ENCODE measurements at regions not wholly inside any gene's neighbourhood (a gene's known extent, or its start where the extent isn't known, plus 50 kb on each side); places are given as distances from the start of the nearest gene placed in this dataset.
A peak's percentile ranks its signal among the peaks of the same experiment; 100 is the strongest.

DNA sequence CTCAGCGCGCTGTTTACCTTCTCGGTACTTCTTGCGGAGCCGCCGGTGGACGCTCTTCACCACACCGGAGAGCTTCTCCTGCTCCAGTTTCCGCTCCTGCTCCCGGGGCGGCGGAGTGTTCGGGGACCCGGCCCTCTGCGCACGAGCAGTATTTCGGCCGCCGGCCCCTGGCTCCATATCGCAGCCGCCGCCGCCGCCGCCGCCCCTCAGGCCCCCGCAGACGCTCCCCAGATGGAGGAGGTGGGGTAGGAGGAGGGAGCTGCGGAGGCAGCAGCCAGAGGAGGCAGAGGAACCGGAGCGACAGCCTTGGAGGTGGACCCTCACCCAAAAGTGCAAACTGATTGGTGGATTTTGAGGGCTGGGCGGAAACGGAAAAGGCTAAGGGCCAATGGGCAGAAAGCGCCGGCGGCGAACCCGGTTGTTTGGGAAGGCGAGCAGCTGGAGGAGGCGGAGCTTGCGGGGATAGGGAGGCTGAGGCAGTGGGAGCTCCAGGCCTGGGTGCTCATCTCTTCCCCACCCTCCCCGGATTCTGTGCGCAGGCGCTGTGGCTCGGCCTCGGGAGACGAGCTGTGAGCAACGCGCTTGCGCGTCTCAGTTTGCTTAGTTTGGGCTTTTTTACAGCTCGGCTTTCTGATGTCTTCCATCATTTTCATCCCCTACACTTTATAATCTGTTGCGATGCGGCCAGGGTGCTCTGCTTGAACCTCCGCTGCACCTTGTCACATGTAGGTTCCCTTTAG, 146.9 kb downstream of the GPR85 start:
- Histone ChIP-seq H3K4me3 (peak overlapping the region; percentile 55), H3K79me2 (replicated peaks; ENCODE audit: insufficient read depth) (peaks cover 42% of the 10 kb centered on the region), H3K27ac (ENCODE audit: low read depth) (peak overlapping the region; percentile 89), H3K4me1 (ENCODE audit: insufficient read depth) (peaks cover 7% of the 10 kb centered on the region; the same call in 1 of the 2 replicates), H2AFZ (peak overlapping the region; percentile 88), H3K9me2 (ENCODE audit: insufficient read depth) (no peaks in the 10 kb centered on the region), H3F3A (replicated peaks; ENCODE audit: low read depth) (no peaks in the 10 kb centered on the region), H4K20me1 (replicated peaks; ENCODE audit: insufficient read depth) (peaks cover 3% of the 10 kb centered on the region; the same call in 1 of the 2 replicates), H3K4me2 (peak overlapping the region; percentile 94), H3K36me3 (ENCODE audit: insufficient read depth) (no peaks in the 10 kb centered on the region), H3K27me3 (ENCODE audit: insufficient read depth) (no peaks in the 10 kb centered on the region)
- ATAC-seq: peak; percentile 93
- DNase-seq (ENCODE audit: low spot score): peak; percentile 99
- Mint-ChIP-seq H3K9me3 (no peaks in the 10 kb centered on the region), H3K4me3 (peak overlapping the region; percentile 92), H3K27ac (peak overlapping the region; percentile 99), H3K4me1 (peaks cover 18% of the 10 kb centered on the region), H3K36me3 (ENCODE audit: low read depth) (no peaks in the 10 kb centered on the region), H3K27me3 (ENCODE audit: insufficient read depth, low read depth, poor library complexity) (peaks cover 4% of the 10 kb centered on the region)
- peak; percentile 83 for TF ChIP-seq POLR2AphosphoS5 (IDR thresholded peaks at IDR 0.05; ENCODE audit: low read depth)
- TF ChIP-seq, protein P1, sequence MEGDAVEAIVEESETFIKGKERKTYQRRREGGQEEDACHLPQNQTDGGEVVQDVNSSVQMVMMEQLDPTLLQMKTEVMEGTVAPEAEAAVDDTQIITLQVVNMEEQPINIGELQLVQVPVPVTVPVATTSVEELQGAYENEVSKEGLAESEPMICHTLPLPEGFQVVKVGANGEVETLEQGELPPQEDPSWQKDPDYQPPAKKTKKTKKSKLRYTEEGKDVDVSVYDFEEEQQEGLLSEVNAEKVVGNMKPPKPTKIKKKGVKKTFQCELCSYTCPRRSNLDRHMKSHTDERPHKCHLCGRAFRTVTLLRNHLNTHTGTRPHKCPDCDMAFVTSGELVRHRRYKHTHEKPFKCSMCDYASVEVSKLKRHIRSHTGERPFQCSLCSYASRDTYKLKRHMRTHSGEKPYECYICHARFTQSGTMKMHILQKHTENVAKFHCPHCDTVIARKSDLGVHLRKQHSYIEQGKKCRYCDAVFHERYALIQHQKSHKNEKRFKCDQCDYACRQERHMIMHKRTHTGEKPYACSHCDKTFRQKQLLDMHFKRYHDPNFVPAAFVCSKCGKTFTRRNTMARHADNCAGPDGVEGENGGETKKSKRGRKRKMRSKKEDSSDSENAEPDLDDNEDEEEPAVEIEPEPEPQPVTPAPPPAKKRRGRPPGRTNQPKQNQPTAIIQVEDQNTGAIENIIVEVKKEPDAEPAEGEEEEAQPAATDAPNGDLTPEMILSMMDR (conservative IDR thresholded peaks at IDR 0.05; ENCODE audit: low read depth in 2 of 2): no peak
- no peak for TF ChIP-seq JUNB (IDR thresholded peaks at IDR 0.05; ENCODE audit: unreplicated experiment)
- TF ChIP-seq ZNF114 (CRISPR knock-in tag; IDR thresholded peaks at IDR 0.05): no peak
- TF ChIP-seq EZH2 (IDR thresholded peaks at IDR 0.05; ENCODE audit: low read depth, unreplicated experiment): no peak
- no peak for TF ChIP-seq ZNF331 (CRISPR knock-in tag; IDR thresholded peaks at IDR 0.05; ENCODE audit: low read depth)
- TF ChIP-seq NANOG (IDR thresholded peaks at IDR 0.05; ENCODE audit: borderline replicate concordance): no peak
- no peak for TF ChIP-seq REST (IDR thresholded peaks at IDR 0.05; ENCODE audit: unreplicated experiment)
- no peak for TF ChIP-seq EZH2phosphoT487 (IDR thresholded peaks at IDR 0.05; ENCODE audit: unreplicated experiment)
- TF ChIP-seq STAT1 (IDR thresholded peaks at IDR 0.05; ENCODE audit: unreplicated experiment): no peak
- TF ChIP-seq, protein P2, sequence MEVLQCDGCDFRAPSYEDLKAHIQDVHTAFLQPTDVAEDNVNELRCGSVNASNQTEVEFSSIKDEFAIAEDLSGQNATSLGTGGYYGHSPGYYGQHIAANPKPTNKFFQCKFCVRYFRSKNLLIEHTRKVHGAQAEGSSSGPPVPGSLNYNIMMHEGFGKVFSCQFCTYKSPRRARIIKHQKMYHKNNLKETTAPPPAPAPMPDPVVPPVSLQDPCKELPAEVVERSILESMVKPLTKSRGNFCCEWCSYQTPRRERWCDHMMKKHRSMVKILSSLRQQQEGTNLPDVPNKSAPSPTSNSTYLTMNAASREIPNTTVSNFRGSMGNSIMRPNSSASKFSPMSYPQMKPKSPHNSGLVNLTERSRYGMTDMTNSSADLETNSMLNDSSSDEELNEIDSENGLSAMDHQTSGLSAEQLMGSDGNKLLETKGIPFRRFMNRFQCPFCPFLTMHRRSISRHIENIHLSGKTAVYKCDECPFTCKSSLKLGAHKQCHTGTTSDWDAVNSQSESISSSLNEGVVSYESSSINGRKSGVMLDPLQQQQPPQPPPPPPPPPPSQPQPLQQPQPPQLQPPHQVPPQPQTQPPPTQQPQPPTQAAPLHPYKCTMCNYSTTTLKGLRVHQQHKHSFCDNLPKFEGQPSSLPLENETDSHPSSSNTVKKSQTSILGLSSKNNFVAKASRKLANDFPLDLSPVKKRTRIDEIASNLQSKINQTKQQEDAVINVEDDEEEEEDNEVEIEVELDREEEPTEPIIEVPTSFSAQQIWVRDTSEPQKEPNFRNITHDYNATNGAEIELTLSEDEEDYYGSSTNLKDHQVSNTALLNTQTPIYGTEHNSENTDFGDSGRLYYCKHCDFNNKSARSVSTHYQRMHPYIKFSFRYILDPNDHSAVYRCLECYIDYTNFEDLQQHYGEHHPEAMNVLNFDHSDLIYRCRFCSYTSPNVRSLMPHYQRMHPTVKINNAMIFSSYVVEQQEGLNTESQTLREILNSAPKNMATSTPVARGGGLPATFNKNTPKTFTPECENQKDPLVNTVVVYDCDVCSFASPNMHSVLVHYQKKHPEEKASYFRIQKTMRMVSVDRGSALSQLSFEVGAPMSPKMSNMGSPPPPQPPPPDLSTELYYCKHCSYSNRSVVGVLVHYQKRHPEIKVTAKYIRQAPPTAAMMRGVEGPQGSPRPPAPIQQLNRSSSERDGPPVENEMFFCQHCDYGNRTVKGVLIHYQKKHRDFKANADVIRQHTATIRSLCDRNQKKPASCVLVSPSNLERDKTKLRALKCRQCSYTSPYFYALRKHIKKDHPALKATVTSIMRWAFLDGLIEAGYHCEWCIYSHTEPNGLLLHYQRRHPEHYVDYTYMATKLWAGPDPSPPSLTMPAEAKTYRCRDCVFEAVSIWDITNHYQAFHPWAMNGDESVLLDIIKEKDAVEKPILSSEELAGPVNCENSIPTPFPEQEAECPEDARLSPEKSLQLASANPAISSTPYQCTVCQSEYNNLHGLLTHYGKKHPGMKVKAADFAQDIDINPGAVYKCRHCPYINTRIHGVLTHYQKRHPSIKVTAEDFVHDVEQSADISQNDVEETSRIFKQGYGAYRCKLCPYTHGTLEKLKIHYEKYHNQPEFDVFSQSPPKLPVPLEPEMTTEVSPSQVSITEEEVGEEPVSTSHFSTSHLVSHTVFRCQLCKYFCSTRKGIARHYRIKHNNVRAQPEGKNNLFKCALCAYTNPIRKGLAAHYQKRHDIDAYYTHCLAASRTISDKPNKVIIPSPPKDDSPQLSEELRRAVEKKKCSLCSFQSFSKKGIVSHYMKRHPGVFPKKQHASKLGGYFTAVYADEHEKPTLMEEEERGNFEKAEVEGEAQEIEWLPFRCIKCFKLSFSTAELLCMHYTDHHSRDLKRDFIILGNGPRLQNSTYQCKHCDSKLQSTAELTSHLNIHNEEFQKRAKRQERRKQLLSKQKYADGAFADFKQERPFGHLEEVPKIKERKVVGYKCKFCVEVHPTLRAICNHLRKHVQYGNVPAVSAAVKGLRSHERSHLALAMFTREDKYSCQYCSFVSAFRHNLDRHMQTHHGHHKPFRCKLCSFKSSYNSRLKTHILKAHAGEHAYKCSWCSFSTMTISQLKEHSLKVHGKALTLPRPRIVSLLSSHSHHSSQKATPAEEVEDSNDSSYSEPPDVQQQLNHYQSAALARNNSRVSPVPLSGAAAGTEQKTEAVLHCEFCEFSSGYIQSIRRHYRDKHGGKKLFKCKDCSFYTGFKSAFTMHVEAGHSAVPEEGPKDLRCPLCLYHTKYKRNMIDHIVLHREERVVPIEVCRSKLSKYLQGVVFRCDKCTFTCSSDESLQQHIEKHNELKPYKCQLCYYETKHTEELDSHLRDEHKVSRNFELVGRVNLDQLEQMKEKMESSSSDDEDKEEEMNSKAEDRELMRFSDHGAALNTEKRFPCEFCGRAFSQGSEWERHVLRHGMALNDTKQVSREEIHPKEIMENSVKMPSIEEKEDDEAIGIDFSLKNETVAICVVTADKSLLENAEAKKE (CRISPR knock-in tag; IDR thresholded peaks at IDR 0.05): no peak
- TF ChIP-seq, protein P3, sequence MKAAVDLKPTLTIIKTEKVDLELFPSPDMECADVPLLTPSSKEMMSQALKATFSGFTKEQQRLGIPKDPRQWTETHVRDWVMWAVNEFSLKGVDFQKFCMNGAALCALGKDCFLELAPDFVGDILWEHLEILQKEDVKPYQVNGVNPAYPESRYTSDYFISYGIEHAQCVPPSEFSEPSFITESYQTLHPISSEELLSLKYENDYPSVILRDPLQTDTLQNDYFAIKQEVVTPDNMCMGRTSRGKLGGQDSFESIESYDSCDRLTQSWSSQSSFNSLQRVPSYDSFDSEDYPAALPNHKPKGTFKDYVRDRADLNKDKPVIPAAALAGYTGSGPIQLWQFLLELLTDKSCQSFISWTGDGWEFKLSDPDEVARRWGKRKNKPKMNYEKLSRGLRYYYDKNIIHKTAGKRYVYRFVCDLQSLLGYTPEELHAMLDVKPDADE (IDR thresholded peaks at IDR 0.05): no peak
- TF ChIP-seq CREB1 (CRISPR knock-in tag; IDR thresholded peaks at IDR 0.05; ENCODE audit: low read depth): peak; percentile 89; the same call in 1 of the 2 replicates

Data from GM23338 (cell line).